ENCODE measurements at regions not wholly inside any gene's neighbourhood (a gene's known extent, or its start where the extent isn't known, plus 50 kb on each side); places are given as distances from the start of the nearest gene placed in this dataset.

GRCh38 chr20:21569586-21569985, 55.7 kb upstream of the NKX2-2 start:
- ChIA-PET CTCF (ENCODE audit: unreplicated experiment) (no interaction called here), POLR2A (no interaction called here)
- H3K4me1 ChIP-seq (ENCODE audit: insufficient read depth, low read length, poor library complexity, severe bottlenecking) = peaks cover 3% of the 10 kb centered on the region
- H3K9me3 ChIP-seq (ENCODE audit: low read length) = no peaks in the 10 kb centered on the region
- H3K4me3 ChIP-seq (ENCODE audit: low read depth, low read length, poor library complexity, severe bottlenecking) = no peak overlapping the region
- no peaks in the 10 kb centered on the region for H3K9me2 ChIP-seq (ENCODE audit: insufficient read depth, low read length)
- intact Hi-C loops (cut with micrococcal nuclease; ENCODE audit: unreplicated experiment) = no loop called here
- no peak overlapping the region for H3K27ac ChIP-seq (ENCODE audit: low read depth, low read length, poor library complexity, severe bottlenecking)
- H3K79me2 ChIP-seq (ENCODE audit: insufficient read depth, low read depth, low read length) = no peaks in the 10 kb centered on the region
- DNase-seq (ENCODE audit: low spot score) = no peak
- no peaks in the 10 kb centered on the region; the same call in 1 of the 2 replicates for H4K20me1 ChIP-seq (ENCODE audit: insufficient read depth, low read length)
- no peaks in the 10 kb centered on the region for H3K36me3 ChIP-seq (ENCODE audit: insufficient read depth, low read length)
- no peak overlapping the region for H2AFZ ChIP-seq (ENCODE audit: low read length)
- H3K4me2 ChIP-seq (ENCODE audit: low read length) = no peak overlapping the region
- TF ChIP-seq CTCF (conservative IDR thresholded peaks at IDR 0.05; ENCODE audit: low read length) (no peak), EZH2phosphoT487 (IDR thresholded peaks at IDR 0.05; ENCODE audit: borderline replicate concordance, low read depth, low read length) (no peak)
- BruUV-seq (replicated peaks) = no TSS peak

- CTCF ChIA-PET (ENCODE audit: unreplicated experiment) = no interaction called here
- BruUV-seq (replicated peaks) = no TSS peak
- H4K20me1 ChIP-seq (ENCODE audit: insufficient read depth, low read length) = no peaks in the 10 kb centered on the region
- H3K9me2 ChIP-seq (ENCODE audit: insufficient read depth, low read length) = no peaks in the 10 kb centered on the region
- intact Hi-C loops (cut with micrococcal nuclease; ENCODE audit: unreplicated experiment) = no loop called here
- H3K79me2 ChIP-seq (ENCODE audit: insufficient read depth, low read depth, low read length) = no peaks in the 10 kb centered on the region
- no peak for TF ChIP-seq EZH2phosphoT487 (IDR thresholded peaks at IDR 0.05; ENCODE audit: borderline replicate concordance, low read depth, low read length)
- TF ChIP-seq CTCF (conservative IDR thresholded peaks at IDR 0.05; ENCODE audit: low read length) = no peak
- DNase-seq (ENCODE audit: low spot score) = no peak
- POLR2A ChIA-PET = no interaction called here
- H3K36me3 ChIP-seq (ENCODE audit: insufficient read depth, low read length) = no peaks in the 10 kb centered on the region
- H3K4me3 ChIP-seq (ENCODE audit: low read depth, low read length, poor library complexity, severe bottlenecking) = no peak overlapping the region
- H2AFZ ChIP-seq (ENCODE audit: low read length) = no peak overlapping the region
- H3K27ac ChIP-seq (ENCODE audit: low read depth, low read length, poor library complexity, severe bottlenecking) = no peak overlapping the region
- peaks cover 9% of the 10 kb centered on the region for H3K4me1 ChIP-seq (ENCODE audit: insufficient read depth, low read length, poor library complexity, severe bottlenecking)
- no peaks in the 10 kb centered on the region for H3K9me3 ChIP-seq (ENCODE audit: low read length)
- no peak overlapping the region for H3K4me2 ChIP-seq (ENCODE audit: low read length)
These were observed 50.4 kb upstream of the NKX2-2 start for GRCh38 chr20:21564127-21564773.
